HG02870 (cell line): ENCODE measurements at regions not wholly inside any gene's neighbourhood (a gene's known extent, or its start where the extent isn't known, plus 50 kb on each side); places are given as distances from the start of the nearest gene placed in this dataset.
"Not testable (repeated sequence)": the region's sequence is repeated elsewhere in the genome, so short reads cannot be mapped to it uniquely, and the experiment has no call there.

Experiments
- ATAC-seq: cut with Tn5 transposase; IDR thresholded peaks from one replicate; pipeline ENCODE4 v1.9.1; 2021; ENCODE audit warnings: mild to moderate bottlenecking, moderate library complexity; ENCODE audit not compliant: unreplicated experiment

- not testable (repeated sequence) for ATAC-seq
Observed at GRCh38 chr10:6830981-6831380, 250.9 kb upstream of the PRKCQ start.

- ATAC-seq, result not testable (repeated sequence)
Observed at GRCh38 chr10:6824793-6825192, 244.7 kb upstream of the PRKCQ start.

- no peak for ATAC-seq
Observed at GRCh38 chr10:6823770-6824169, 243.7 kb upstream of the PRKCQ start.

DNA sequence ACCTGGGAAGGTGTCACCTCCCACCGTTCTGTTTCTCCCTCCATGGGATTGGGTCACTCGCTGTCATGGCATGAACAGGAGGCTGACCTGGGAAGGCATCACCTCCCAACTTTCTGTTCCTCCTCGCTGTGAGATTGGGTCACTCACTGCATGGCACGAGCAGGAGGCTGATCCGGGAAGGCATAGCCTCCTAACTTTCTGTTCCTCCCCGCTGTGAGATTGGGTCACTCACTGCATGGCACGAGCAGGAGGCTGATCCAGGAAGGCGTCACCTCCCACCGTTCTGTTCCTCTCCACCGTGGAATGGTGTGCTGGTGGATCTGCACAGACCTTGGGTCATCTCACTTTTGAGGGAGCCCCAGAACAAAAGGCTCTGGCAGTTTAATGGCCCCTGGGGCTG is 239.2 kb upstream of the PRKCQ start:
- no peak for ATAC-seq

- no peak for ATAC-seq
Observed at GRCh38 chr10:6817770-6818169, 237.7 kb upstream of the PRKCQ start.

DNA sequence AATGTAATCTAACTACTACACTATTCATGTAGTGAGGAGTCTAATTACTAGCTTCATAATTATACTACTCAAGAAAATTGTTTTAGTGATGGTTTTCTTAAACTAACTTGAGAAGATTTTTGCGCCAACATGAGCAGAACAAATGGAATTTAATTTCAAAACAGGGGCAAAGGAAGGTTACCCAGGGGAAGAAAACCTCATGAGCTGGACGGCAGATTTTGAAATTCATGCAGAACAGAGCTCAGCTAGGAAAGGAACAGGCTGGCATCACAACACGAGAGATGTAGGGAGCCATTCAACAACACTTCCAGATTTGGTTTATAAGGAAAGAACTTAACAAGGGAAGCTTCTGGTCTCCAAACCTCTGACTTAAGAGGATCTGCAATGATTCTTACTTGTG is 235.3 kb upstream of the PRKCQ start:
- no peak for ATAC-seq

DNA sequence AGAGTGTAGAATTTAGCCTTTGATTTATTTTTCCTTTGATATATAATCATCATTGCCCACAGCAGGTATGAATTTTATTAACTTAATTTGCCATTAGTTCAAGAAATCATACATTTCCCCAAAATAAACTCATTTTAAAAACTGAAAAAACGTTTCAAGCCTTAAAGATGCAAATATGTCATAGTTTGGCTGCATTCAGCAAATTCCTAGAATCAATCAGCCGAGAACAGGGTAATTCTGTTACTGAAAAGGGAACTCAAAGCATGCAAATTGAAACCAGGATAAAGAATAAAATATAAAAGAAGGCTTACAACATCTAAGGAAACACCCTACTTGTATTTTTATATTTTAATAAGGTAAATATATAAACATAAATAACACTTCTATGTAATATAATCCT is 233.8 kb upstream of the PRKCQ start:
- ATAC-seq, result no peak

DNA sequence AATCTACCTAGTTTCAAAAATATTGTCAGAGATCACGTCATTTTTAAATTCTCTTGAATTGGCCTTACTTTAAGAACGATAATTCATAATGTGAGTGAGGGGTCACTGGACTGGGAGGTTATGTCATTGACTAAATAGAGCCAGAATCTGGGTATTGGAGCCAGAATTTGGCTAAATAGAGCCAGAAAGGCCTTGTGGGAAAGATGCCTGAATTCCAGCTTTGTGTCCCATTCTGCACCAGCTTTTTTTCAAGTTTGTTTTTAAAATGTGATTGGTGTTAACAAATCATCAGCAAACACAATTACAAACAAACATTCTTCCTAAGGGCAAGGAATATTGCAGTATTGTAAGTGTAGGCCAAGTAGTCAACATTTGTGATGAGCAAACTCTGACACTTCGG is 233.2 kb upstream of the PRKCQ start:
- no peak for ATAC-seq

DNA sequence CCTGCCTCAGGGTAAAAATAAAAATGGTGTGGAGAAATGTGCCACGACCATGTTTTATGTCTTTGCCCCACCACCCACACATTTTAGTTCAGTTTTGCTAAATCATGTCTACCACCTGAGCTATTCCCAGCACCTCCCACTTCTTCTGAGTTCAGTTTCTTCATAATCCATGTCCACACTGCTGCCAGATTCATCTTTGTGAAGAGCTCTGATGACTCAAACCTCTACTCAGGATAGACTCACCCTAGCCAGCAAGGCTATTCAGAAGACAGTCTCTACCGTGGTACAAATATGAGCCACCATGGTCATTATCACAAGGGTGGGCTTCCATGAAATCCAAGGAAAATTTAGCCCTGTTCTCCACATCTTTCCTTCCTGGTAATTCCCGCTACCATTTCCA is 231.1 kb upstream of the PRKCQ start:
- ATAC-seq, result no peak

- no peak for ATAC-seq
Observed at GRCh38 chr10:6803427-6803783, 223.3 kb upstream of the PRKCQ start.

GRCh38 chr10:6802759-6803426 is 222.8 kb upstream of the PRKCQ start:
- ATAC-seq, result no peak

DNA sequence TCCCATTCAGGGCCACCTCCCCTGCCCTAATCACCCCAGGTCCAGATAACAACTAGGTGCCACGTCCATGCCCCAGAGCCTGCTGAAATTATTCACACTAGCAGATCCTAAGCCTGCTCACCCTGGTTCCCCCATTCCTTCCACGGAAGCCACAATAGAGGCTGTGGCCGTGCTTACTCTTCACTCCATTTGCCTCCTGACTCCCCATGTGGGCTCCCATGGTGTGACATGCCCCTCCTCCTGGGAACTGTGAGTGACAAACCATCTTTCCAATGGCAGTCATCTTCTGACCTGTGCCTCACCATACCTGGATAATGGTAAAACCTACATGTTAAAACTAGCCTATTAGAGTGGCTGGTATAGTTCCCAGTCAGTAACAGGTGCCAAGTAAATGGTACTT is 216.2 kb upstream of the PRKCQ start:
- ATAC-seq, result no peak

DNA sequence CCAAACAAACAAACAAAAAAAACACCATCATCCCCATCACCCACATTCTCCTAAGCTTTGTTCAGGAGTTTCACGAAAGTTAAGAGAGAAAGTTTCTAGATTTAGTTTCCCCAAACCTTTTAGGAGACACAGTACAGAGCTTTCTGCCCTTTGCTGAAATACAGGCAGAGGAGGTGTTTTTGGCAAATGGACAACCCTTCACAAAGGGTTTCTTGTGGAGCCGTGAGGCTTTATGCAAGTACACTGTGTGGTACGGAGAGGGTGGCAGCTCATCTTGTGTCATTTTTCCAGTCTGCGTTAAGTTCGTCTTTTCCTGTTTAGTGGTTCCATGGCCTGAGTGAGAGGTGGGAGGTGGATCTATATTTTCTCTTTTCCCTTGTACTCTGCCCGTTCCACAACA is 215.5 kb upstream of the PRKCQ start:
- no peak for ATAC-seq

DNA sequence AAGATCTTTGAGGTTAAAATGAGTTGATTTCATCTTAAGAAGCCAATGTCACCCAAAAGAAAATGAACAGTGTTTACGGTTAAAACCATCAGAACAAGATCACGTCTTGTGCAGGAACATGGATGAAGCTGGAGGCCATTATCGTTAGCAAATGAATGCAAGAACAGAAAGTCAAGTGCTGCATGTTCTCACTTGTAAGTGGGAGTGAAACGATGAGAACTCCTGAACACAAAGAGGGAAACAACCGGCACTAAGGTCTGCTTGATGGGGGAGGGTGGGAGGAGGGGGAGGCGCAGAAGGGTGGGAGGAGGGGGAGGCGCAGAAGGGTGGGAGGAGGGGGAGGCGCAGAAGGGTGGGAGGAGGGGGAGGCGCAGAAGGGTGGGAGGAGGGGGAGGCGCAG is 214.8 kb upstream of the PRKCQ start:
- not testable (repeated sequence) for ATAC-seq

DNA sequence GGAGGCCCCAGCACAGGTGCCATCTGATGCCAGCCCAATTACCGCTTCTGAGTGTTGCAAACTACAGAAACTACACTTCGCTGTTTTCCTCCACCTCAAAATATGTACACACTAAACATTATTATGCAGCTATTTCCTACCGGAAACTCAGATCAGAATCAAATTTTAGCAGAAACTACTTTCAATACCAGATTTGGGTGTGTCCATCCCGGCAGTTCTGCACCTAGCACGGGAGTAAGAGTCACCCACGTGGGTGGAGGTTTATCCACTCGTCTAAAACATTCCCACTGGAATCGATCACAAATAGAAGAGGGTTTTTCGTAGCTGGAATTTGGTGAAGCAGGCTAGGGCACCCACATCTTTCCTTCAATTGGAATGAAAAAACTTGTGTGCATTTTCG is 214.4 kb upstream of the PRKCQ start:
- ATAC-seq, result no peak

DNA sequence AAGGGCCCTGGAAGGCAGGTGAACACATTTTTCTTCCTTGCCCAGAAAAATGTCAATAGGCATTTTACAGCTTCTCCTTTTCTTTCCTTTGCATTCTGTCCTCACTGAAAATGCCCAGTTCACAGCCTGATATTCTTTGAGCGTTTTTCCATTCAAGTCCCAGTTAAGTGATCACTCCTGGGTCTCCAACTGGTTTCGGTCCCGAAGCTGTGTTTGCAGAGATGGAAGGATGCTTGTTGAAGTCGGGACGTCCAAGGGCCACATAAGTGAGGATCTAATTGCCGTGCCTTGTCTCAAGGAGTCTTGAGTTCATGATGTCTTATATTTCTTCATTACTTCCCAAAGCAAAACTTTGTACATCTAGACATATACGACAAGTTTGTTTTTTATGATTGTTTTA is 208.7 kb upstream of the PRKCQ start:
- no peak for ATAC-seq

DNA sequence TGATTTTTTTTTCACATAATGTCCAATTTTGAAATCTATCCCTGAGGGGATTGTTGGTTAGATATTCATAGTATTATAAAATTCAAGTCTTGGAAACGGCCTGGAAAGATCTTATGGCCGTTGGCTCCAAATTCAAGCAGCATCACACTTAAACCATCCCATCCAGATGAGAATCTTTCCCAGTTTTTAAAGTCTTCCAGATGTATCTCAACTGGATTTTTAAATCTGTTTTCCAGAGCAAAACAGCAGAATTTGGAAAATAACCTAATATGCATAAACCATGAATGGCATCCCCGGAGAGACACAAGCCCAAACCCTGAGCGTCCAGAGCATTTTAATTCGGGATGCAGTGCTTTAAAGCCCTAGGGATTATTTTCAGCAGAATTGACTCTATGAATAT is 208.2 kb upstream of the PRKCQ start:
- ATAC-seq, result no peak

DNA sequence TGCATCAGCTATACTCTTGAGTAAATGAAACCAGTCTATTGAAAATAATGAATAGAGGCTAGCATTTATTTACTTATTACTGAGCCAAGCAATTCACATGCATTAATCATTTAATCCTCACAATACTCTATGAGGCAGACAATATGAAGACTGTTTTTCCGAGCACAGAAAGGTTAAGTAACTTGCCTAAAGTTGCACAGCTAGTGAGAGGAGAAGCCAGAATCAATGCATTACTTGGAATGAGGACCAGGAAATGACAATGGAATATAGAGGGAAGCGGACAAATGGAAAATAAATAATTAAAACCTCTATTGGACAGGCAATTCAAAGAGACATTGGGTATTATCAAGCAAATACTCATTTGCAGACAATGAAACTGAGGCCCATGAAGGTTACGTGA is 207.6 kb upstream of the PRKCQ start:
- no peak for ATAC-seq

- no peak for ATAC-seq
Observed at GRCh38 chr10:6787091-6787490, 207.0 kb upstream of the PRKCQ start.

GRCh38 chr10:6786579-6787031 is 206.5 kb upstream of the PRKCQ start:
- ATAC-seq, result no peak

- ATAC-seq, result not testable (repeated sequence)
Observed at GRCh38 chr10:6784429-6784828, 204.4 kb upstream of the PRKCQ start.

GRCh38 chr10:6783471-6783870 is 203.4 kb upstream of the PRKCQ start:
- no peak for ATAC-seq

DNA sequence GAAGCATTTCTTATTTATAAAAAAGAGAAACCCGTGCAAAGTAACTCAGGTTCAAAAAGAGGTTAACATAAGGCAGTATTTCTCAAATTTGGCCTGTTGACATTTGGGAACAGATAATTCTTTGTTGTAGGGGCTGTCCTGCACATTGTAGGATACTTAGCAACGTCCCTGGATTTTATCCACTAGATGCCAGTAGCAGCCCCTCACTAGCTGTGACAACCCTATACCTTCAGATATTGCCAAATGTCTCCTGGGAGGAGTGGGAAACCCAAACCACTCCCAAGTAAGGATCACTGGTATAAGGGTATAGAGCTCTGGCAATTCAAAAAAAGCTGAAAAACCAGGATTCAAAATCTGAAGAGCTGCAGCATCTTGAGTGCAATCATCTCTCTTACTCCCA is 202.3 kb upstream of the PRKCQ start:
- ATAC-seq, result no peak
